ENCODE measurements at regions not wholly inside any gene's neighbourhood (a gene's known extent, or its start where the extent isn't known, plus 50 kb on each side); places are given as distances from the start of the nearest gene placed in this dataset.

- no peak overlapping the region for H3K27ac Mint-ChIP-seq (ENCODE audit: unreplicated experiment)
- Histone ChIP-seq H3K9me3 (no peaks in the 10 kb centered on the region), H3K4me3 (ENCODE audit: low read depth, low read length) (no peak overlapping the region), H3K36me3 (ENCODE audit: control insufficient read depth, insufficient read depth, low read length) (no peaks in the 10 kb centered on the region), H3K4me1 (no peaks in the 10 kb centered on the region), H3K27me3 (replicated peaks; ENCODE audit: control insufficient read depth, insufficient read depth, low read length) (no peaks in the 10 kb centered on the region)
- intact Hi-C loops (cut with micrococcal nuclease; ENCODE audit: unreplicated experiment): no loop called here
- H3K4me3 Mint-ChIP-seq (ENCODE audit: unreplicated experiment): no peak overlapping the region
- no peak for TF ChIP-seq CTCF (IDR thresholded peaks at IDR 0.05; ENCODE audit: insufficient read depth in 1 of 2, low read depth in 1 of 2, low read length in 1 of 2, severe bottlenecking in 1 of 2, unreplicated experiment in 1 of 2)
- BruUV-seq (replicated peaks): no TSS peak
- DNase-seq: no peak
- ChIA-PET CTCF (no interaction called here), POLR2A (no interaction called here)
- no peaks in the 10 kb centered on the region for H3K27me3 Mint-ChIP-seq (ENCODE audit: insufficient read depth, unreplicated experiment)
- H3K4me1 Mint-ChIP-seq (ENCODE audit: low read depth, unreplicated experiment): peaks cover 8% of the 10 kb centered on the region
- peaks cover 23% of the 10 kb centered on the region for H3K9me3 Mint-ChIP-seq (ENCODE audit: unreplicated experiment)
- no peaks in the 10 kb centered on the region for H3K36me3 Mint-ChIP-seq (ENCODE audit: insufficient read depth, unreplicated experiment)
Observed at GRCh38 chr2:160613466-160614153, 120.0 kb upstream of the RBMS1 start.

- no peak overlapping the region for H3K4me3 Mint-ChIP-seq (ENCODE audit: unreplicated experiment)
- peaks cover 23% of the 10 kb centered on the region for H3K9me3 Mint-ChIP-seq (ENCODE audit: unreplicated experiment)
- peaks cover 8% of the 10 kb centered on the region for H3K4me1 Mint-ChIP-seq (ENCODE audit: low read depth, unreplicated experiment)
- H3K4me1 ChIP-seq: no peaks in the 10 kb centered on the region
- intact Hi-C loops (cut with micrococcal nuclease; ENCODE audit: unreplicated experiment): no loop called here
- ChIA-PET CTCF (no interaction called here), POLR2A (no interaction called here)
- no peaks in the 10 kb centered on the region for H3K9me3 ChIP-seq
- DNase-seq: no peak
- no peaks in the 10 kb centered on the region for H3K27me3 ChIP-seq (replicated peaks; ENCODE audit: control insufficient read depth, insufficient read depth, low read length)
- no peaks in the 10 kb centered on the region for H3K36me3 ChIP-seq (ENCODE audit: control insufficient read depth, insufficient read depth, low read length)
- no peaks in the 10 kb centered on the region for H3K27me3 Mint-ChIP-seq (ENCODE audit: insufficient read depth, unreplicated experiment)
- H3K4me3 ChIP-seq (ENCODE audit: low read depth, low read length): no peak overlapping the region
- TF ChIP-seq CTCF (IDR thresholded peaks at IDR 0.05; ENCODE audit: insufficient read depth in 1 of 2, low read depth in 1 of 2, low read length in 1 of 2, severe bottlenecking in 1 of 2, unreplicated experiment in 1 of 2): no peak
- no peaks in the 10 kb centered on the region for H3K36me3 Mint-ChIP-seq (ENCODE audit: insufficient read depth, unreplicated experiment)
- no TSS peak for BruUV-seq (replicated peaks)
- H3K27ac Mint-ChIP-seq (ENCODE audit: unreplicated experiment): no peak overlapping the region
Observed at GRCh38 chr2:160614391-160614790, 120.8 kb upstream of the RBMS1 start.

- CTCF ChIA-PET: no interaction called here
- H3K4me3 ChIP-seq (ENCODE audit: low read depth, low read length): no peak overlapping the region
- intact Hi-C loops (cut with micrococcal nuclease; ENCODE audit: unreplicated experiment): no loop called here
Observed at GRCh38 chr2:160615706-160616105, 122.1 kb upstream of the RBMS1 start.

More at GRCh38 chr2:160615706-160616105, 122.1 kb upstream of the RBMS1 start:
- Histone ChIP-seq H3K4me1 (no peaks in the 10 kb centered on the region), H3K27me3 (replicated peaks; ENCODE audit: control insufficient read depth, insufficient read depth, low read length) (no peaks in the 10 kb centered on the region), H3K36me3 (ENCODE audit: control insufficient read depth, insufficient read depth, low read length) (no peaks in the 10 kb centered on the region), H3K9me3 (no peaks in the 10 kb centered on the region)
- Mint-ChIP-seq H3K4me1 (ENCODE audit: low read depth, unreplicated experiment) (peaks cover 8% of the 10 kb centered on the region), H3K27ac (ENCODE audit: unreplicated experiment) (no peak overlapping the region), H3K36me3 (ENCODE audit: insufficient read depth, unreplicated experiment) (no peaks in the 10 kb centered on the region), H3K27me3 (ENCODE audit: insufficient read depth, unreplicated experiment) (no peaks in the 10 kb centered on the region), H3K9me3 (ENCODE audit: unreplicated experiment) (peaks cover 23% of the 10 kb centered on the region), H3K4me3 (ENCODE audit: unreplicated experiment) (no peak overlapping the region)
- POLR2A ChIA-PET: no interaction called here
- no TSS peak for BruUV-seq (replicated peaks)
- TF ChIP-seq CTCF (IDR thresholded peaks at IDR 0.05; ENCODE audit: insufficient read depth in 1 of 2, low read depth in 1 of 2, low read length in 1 of 2, severe bottlenecking in 1 of 2, unreplicated experiment in 1 of 2): no peak
- no peak for DNase-seq
